ENCODE measurements at regions not wholly inside any gene's neighbourhood (a gene's known extent, or its start where the extent isn't known, plus 50 kb on each side); places are given as distances from the start of the nearest gene placed in this dataset.

DNA sequence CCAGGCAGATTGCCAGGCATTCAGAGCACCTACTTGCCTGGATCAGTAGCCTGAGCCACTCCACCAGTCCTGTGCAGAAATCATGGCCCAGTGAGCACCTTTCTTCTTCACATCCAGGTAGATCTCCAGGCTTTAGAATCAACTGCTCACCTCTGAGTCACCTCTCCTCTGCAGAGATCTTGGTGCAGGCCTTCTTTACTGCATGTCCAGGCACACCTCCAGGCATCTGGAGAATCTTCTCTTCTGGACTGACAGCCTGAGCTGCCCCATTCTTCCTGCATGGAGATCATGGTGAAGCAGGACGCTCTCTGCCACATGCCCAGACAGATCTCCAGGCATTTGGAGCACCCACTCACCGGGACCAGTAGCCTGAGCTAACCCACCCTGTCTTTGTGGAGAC is 894.5 kb upstream of the MBL2 start:
- TF ChIP-seq, protein P1, sequence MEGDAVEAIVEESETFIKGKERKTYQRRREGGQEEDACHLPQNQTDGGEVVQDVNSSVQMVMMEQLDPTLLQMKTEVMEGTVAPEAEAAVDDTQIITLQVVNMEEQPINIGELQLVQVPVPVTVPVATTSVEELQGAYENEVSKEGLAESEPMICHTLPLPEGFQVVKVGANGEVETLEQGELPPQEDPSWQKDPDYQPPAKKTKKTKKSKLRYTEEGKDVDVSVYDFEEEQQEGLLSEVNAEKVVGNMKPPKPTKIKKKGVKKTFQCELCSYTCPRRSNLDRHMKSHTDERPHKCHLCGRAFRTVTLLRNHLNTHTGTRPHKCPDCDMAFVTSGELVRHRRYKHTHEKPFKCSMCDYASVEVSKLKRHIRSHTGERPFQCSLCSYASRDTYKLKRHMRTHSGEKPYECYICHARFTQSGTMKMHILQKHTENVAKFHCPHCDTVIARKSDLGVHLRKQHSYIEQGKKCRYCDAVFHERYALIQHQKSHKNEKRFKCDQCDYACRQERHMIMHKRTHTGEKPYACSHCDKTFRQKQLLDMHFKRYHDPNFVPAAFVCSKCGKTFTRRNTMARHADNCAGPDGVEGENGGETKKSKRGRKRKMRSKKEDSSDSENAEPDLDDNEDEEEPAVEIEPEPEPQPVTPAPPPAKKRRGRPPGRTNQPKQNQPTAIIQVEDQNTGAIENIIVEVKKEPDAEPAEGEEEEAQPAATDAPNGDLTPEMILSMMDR (IDR thresholded peaks at IDR 0.05): no peak
- TF ChIP-seq POLR2A (IDR thresholded peaks at IDR 0.05) (no peak), POLR2AphosphoS5 (IDR thresholded peaks at IDR 0.05) (no peak)
